SK-N-SH treated with all-trans-retinoic acid at 6 μM for 48 hours (cell line): ENCODE measurements at regions not wholly inside any gene's neighbourhood (a gene's known extent, or its start where the extent isn't known, plus 50 kb on each side); places are given as distances from the start of the nearest gene placed in this dataset.

ENCODE experiments used
- ARNTL ChIP-seq: fragments of 450-650 bp; formaldehyde crosslinking; IDR thresholded peaks from 2 replicates; pipeline ENCODE4 v1.5.0; 2020; ENCODE audit warnings: low read depth, mild to moderate bottlenecking, moderate library complexity, borderline replicate concordance
- GLIS3 ChIP-seq: fragments of 250-450 bp; sonication (Bioruptor Pico); IDR thresholded peaks from 2 replicates; pipeline ENCODE4 v1.5.0; 2020; ENCODE audit warnings: mild to moderate bottlenecking, moderate library complexity
- ISL1 ChIP-seq: fragments of 250-450 bp; sonication (Bioruptor Pico); IDR thresholded peaks from 2 replicates; pipeline ENCODE4 v2.1.2; 2022; ENCODE audit warnings: mild to moderate bottlenecking, moderate library complexity
- OSR1 ChIP-seq: fragments of 250-450 bp; sonication (Bioruptor Pico); IDR thresholded peaks from 2 replicates; pipeline ENCODE4 v1.8.0; 2022; ENCODE audit warnings: moderate library complexity, mild to moderate bottlenecking, inconsistent platforms
- PATZ1 ChIP-seq: fragments of 250-450 bp; sonication (Bioruptor Pico); IDR thresholded peaks from 2 replicates; pipeline ENCODE4 v1.8.0; 2020; ENCODE audit warnings: mild to moderate bottlenecking, moderate library complexity, borderline replicate concordance
- PPARA ChIP-seq: fragments of 250-450 bp; sonication (Bioruptor Pico); IDR thresholded peaks from 2 replicates; pipeline ENCODE4 v1.5.0; 2020; ENCODE audit warnings: mild to moderate bottlenecking, borderline replicate concordance
- RARB ChIP-seq: fragments of 250-450 bp; sonication (Bioruptor Pico); IDR thresholded peaks from 2 replicates; pipeline ENCODE4 v1.8.0; 2021; ENCODE audit warnings: mild to moderate bottlenecking, moderate library complexity
- TCF4 ChIP-seq: fragments of 250-450 bp; sonication (Bioruptor Pico); IDR thresholded peaks from 2 replicates; pipeline ENCODE4 v1.8.0; 2021; ENCODE audit warnings: mild to moderate bottlenecking, moderate library complexity, borderline replicate concordance
- ZFP3 ChIP-seq: fragments of 250-450 bp; sonication (Bioruptor Pico); IDR thresholded peaks from 2 replicates; pipeline ENCODE4 v1.5.0; 2020; ENCODE audit warnings: mild to moderate bottlenecking, moderate library complexity
- ZFP30 ChIP-seq: fragments of 450-650 bp; formaldehyde crosslinking; IDR thresholded peaks from 2 replicates; pipeline ENCODE4 v1.5.0; 2022; ENCODE audit warnings: mild to moderate bottlenecking, moderate library complexity
- ZNF565 ChIP-seq: fragments of 450-650 bp; formaldehyde crosslinking; conservative IDR thresholded peaks from 2 replicates; pipeline ENCODE4 v1.5.0; 2020; ENCODE audit warnings: low read depth, mild to moderate bottlenecking, moderate library complexity

- no peak for TF ChIP-seq PATZ1
- TF ChIP-seq RARB, result no peak
- TF ChIP-seq TCF4 (CRISPR knock-in tag), result no peak
- no peak for TF ChIP-seq OSR1 (CRISPR knock-in tag)
- TF ChIP-seq ZNF565, result no peak
- TF ChIP-seq ZFP3 (CRISPR knock-in tag), result no peak
- TF ChIP-seq PPARA (CRISPR knock-in tag), result no peak
- no peak for TF ChIP-seq ARNTL
- TF ChIP-seq ZFP30 (CRISPR knock-in tag), result no peak
- TF ChIP-seq ISL1 (CRISPR knock-in tag), result no peak
- TF ChIP-seq GLIS3 (CRISPR knock-in tag), result no peak
Measured at GRCh38 chr4:38320343-38320695, 343.7 kb upstream of the KLF3 start.
